Kidney (tissue), 13 donors: ENCODE measurements at regions not wholly inside any gene's neighbourhood (a gene's known extent, or its start where the extent isn't known, plus 50 kb on each side); places are given as distances from the start of the nearest gene placed in this dataset.

Experiments used
- DNase-seq, 5 donors: peaks; one replicate each; pipeline ENCODE4 v3.0.0-alpha.2; 2013 to 2020
- FAIRE-seq: peaks from 2 replicates; lab custom pipeline; 2012; peaks lifted over from hg19 to GRCh38; lab: Jason Lieb, UNC
- H3K27ac ChIP-seq, 2 donors: one replicate each; pipeline ENCODE4 v1.7.0; 2013; ENCODE audit warnings: low read depth in 2 of 2, low read length in 2 of 2, inconsistent platforms in 1 of 2
- H3K27me3 ChIP-seq: one replicate; pipeline ENCODE4 v1.7.1; 2013; ENCODE audit warnings: low read length, inconsistent platforms; ENCODE audit not compliant: control insufficient read depth, insufficient read depth
- H3K36me3 ChIP-seq, 3 donors: one replicate each; pipeline versions ENCODE4 v1.7.0 to v1.7.1; 2013; ENCODE audit warnings: low read length in 3 of 3, control low read depth in 1 of 3, inconsistent platforms in 1 of 3; ENCODE audit not compliant: insufficient read depth in 3 of 3, control insufficient read depth in 2 of 3
- H3K4me1 ChIP-seq, 3 donors: one replicate each; pipeline versions ENCODE4 v1.7.0 to v1.7.1; 2013; ENCODE audit warnings: low read length in 3 of 3, inconsistent platforms in 1 of 3, low read depth in 1 of 3; ENCODE audit not compliant: control insufficient read depth in 2 of 3, insufficient read depth in 2 of 3
- H3K4me3 ChIP-seq, 3 donors: one replicate each; pipeline versions ENCODE4 v1.7.0 to v1.8.1; 2013; ENCODE audit warnings: low read length in 3 of 3, control low read depth in 1 of 3, inconsistent platforms in 1 of 3
- H3K9ac ChIP-seq, 3 donors: one replicate each; pipeline versions ENCODE4 v1.7.0 to v1.7.1; 2013; ENCODE audit warnings: low read length in 3 of 3, control low read depth in 1 of 3, inconsistent platforms in 1 of 3
- H3K9me3 ChIP-seq, 3 donors: one replicate each; pipeline versions ENCODE4 v1.7.0 to v1.7.1; 2013; ENCODE audit warnings: low read length in 3 of 3, control low read depth in 1 of 3, inconsistent platforms in 1 of 3; ENCODE audit not compliant: control insufficient read depth in 2 of 3, insufficient read depth in 1 of 3
- intact Hi-C: fragments of 100-400 bp; cut with DNase I; formaldehyde crosslinking; loops from one replicate; pipeline ENCODE4 v1.11.1; 2022
- TF ChIP-seq, protein P1 (sequence below): IDR thresholded peaks from 3 replicates; pipeline ENCODE4 v1.5.1; 2012; ENCODE audit warnings: mild to moderate bottlenecking, moderate library complexity, borderline replicate concordance; ENCODE audit not compliant: insufficient read depth; ENCODE audit errors: extremely low read depth
- donor health status: control.
- donor health status: control.
- donor health status: control.
- donor health status: control.
- donor health status: control.
- donor health status: DM: yes; HTN: yes; CAD: no.
- donor health status: Normal renal cell carcinoma (clear cell type).

DNA sequence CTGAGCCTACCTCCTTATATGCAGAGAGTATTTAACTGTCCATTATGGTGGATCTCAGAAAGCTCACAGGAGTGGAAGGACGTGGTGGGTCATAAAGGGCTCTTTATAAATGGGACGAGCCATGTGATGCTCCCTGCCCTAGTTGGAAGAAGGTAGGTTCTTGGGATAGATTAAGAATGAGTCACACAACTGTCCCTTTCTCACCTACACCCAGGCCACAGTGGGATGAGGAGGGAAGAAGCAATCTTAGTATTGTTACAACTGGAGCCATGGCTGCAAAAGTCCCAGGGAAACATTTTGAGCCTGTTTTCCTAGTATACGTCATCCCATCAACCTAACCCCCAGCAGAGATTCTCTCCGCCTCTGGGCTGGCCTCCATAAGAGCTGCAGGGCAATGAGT lies 229.9 kb downstream of the TTC32 start:
- H3K36me3 ChIP-seq = no peaks in the 10 kb centered on the region
- H3K4me3 ChIP-seq = no peak overlapping the region
- no peak overlapping the region for H3K27ac ChIP-seq
- no peaks in the 10 kb centered on the region for H3K27me3 ChIP-seq
- TF ChIP-seq, protein P1, sequence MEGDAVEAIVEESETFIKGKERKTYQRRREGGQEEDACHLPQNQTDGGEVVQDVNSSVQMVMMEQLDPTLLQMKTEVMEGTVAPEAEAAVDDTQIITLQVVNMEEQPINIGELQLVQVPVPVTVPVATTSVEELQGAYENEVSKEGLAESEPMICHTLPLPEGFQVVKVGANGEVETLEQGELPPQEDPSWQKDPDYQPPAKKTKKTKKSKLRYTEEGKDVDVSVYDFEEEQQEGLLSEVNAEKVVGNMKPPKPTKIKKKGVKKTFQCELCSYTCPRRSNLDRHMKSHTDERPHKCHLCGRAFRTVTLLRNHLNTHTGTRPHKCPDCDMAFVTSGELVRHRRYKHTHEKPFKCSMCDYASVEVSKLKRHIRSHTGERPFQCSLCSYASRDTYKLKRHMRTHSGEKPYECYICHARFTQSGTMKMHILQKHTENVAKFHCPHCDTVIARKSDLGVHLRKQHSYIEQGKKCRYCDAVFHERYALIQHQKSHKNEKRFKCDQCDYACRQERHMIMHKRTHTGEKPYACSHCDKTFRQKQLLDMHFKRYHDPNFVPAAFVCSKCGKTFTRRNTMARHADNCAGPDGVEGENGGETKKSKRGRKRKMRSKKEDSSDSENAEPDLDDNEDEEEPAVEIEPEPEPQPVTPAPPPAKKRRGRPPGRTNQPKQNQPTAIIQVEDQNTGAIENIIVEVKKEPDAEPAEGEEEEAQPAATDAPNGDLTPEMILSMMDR = no peak
- no peak overlapping the region for H3K9ac ChIP-seq
- H3K4me1 ChIP-seq = peaks cover 0 to 3% (median 0%) of the 10 kb centered on the region in 3 donors
- intact Hi-C loops = no loop called here
- no peak for DNase-seq
- H3K9me3 ChIP-seq = no peaks in the 10 kb centered on the region
- FAIRE-seq = no peak

DNA sequence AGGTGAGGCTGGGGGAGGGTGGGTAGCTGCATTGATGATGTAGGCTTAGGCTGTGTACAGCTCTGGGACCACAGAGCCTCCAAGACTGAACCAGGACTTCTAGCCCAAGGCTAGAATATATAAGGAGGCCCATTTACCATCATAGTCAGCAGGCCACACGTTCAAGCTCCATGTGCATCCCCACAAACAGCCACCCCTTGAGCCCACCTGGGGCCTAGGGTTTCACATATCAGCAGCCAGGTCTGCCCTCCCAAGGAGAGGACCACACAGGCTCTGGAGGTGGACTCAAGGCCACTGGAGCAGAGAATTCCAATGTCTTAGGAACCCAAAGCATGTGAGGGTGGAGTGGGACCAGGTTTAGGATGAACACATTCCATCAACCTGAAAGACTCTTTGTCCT lies 230.5 kb downstream of the TTC32 start:
- Histone ChIP-seq H3K9ac (no peak overlapping the region), H3K4me1 (peaks cover 0 to 3% (median 0%) of the 10 kb centered on the region in 3 donors), H3K27ac (no peak overlapping the region), H3K4me3 (no peak overlapping the region), H3K36me3 (no peaks in the 10 kb centered on the region), H3K9me3 (no peaks in the 10 kb centered on the region), H3K27me3 (no peaks in the 10 kb centered on the region)
- TF ChIP-seq, protein P1 = no peak
- intact Hi-C loops = no loop called here
- DNase-seq (no peak), FAIRE-seq (no peak)

DNA sequence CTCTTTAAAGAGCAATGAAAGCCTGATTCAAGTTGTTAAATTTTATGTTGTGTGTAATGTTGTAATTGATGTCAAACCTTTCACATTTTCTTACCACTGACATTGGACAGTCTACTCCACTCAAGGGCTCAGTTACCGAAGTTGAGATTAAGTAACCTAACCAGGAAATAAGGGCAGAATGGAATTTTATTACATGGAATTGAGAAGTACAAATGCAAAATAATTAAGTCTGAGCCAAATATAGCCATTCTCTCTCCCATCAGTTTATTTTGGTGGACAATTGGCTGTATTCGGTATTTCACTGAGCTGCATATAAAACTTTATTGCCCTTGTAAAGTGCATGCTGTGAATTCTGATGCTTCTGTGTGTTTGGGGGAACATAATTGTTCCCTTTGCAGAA lies 231.5 kb downstream of the TTC32 start:
- peaks cover 0 to 1% (median 0%) of the 10 kb centered on the region in 3 donors for H3K4me1 ChIP-seq
- intact Hi-C loops = no loop called here
- TF ChIP-seq, protein P1 = no peak
- H3K9ac ChIP-seq = no peak overlapping the region
- no peak overlapping the region for H3K27ac ChIP-seq
- no peak overlapping the region for H3K4me3 ChIP-seq
- no peak for FAIRE-seq
- no peaks in the 10 kb centered on the region for H3K9me3 ChIP-seq
- DNase-seq = peak in 2 of 5 donors; percentile 89 to 95
- H3K27me3 ChIP-seq = no peaks in the 10 kb centered on the region
- H3K36me3 ChIP-seq = no peaks in the 10 kb centered on the region

DNA sequence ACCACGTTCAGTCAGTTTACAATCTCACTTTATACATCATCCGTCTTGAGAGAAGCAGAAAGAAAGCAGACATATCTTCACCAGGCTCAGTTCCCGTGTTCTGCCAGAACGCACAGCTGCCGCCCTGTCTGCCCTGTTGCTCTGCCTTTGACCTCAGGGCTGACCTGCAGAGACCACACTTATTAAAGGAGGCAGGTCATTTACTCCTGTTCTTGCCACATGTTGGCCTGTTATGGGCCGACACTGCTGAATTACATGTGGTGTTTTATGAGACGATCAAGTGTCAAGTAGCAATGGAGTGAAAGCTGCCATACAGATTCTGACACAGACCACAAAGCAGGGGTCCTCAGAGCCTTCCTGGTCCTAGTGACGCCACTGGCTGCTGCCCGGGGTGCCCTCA lies 232.2 kb downstream of the TTC32 start:
- peak in 4 of 5 donors; percentile 62 to 76 (median 71) for DNase-seq
- intact Hi-C loops = no loop called here
- TF ChIP-seq, protein P1 = no peak

More for the DNA sequence above, 232.2 kb downstream of the TTC32 start:
- H3K36me3 ChIP-seq = no peaks in the 10 kb centered on the region
- FAIRE-seq = no peak
- H3K9ac ChIP-seq = no peak overlapping the region
- no peaks in the 10 kb centered on the region for H3K9me3 ChIP-seq
- H3K27ac ChIP-seq = no peak overlapping the region
- no peak overlapping the region for H3K4me3 ChIP-seq
- no peaks in the 10 kb centered on the region for H3K4me1 ChIP-seq
- no peaks in the 10 kb centered on the region for H3K27me3 ChIP-seq
